HepG2 (cell line): ENCODE measurements at regions not wholly inside any gene's neighbourhood (a gene's known extent, or its start where the extent isn't known, plus 50 kb on each side); places are given as distances from the start of the nearest gene placed in this dataset.

ENCODE experiments used
- HMG20B ChIP-seq: conservative IDR thresholded peaks from 2 replicates; pipeline ENCODE4 v1.6.1; 2016; ENCODE audit warnings: missing genetic modification reagents, missing compliant biosample characterization
- HOXA7 ChIP-seq: sonication (generic); formaldehyde crosslinking; IDR thresholded peaks from 2 replicates; pipeline ENCODE4 v1.8.1; 2022; ENCODE audit warnings: mild to moderate bottlenecking, missing genetic modification reagents, moderate library complexity
- KLF12 ChIP-seq: sonication (generic); formaldehyde crosslinking; IDR thresholded peaks from 2 replicates; pipeline ENCODE4 v1.4.0; 2020; ENCODE audit warnings: missing genetic modification reagents, borderline replicate concordance
- MXI1 ChIP-seq: IDR thresholded peaks from 3 replicates; pipeline ENCODE4 v1.6.1; 2012; ENCODE audit warnings: low read depth, low read length, inconsistent platforms, borderline replicate concordance
- SALL2 ChIP-seq: sonication (generic); formaldehyde crosslinking; IDR thresholded peaks from 2 replicates; pipeline ENCODE4 v1.8.1; 2023; ENCODE audit warnings: mild to moderate bottlenecking, missing genetic modification reagents, inconsistent platforms
- SMYD3 ChIP-seq: sonication (generic); formaldehyde crosslinking; IDR thresholded peaks from 2 replicates; pipeline ENCODE4 v1.8.1; 2023; ENCODE audit warnings: mild to moderate bottlenecking, missing genetic modification reagents
- TF ChIP-seq, protein P1 (sequence below): sonication (generic); formaldehyde crosslinking; IDR thresholded peaks from 2 replicates; pipeline ENCODE4 v1.5.0; 2020; ENCODE audit warnings: mild to moderate bottlenecking, missing genetic modification reagents, moderate library complexity

- TF ChIP-seq KLF12 (CRISPR knock-in tag) = no peak
- no peak for TF ChIP-seq HMG20B (CRISPR knock-in tag)
- TF ChIP-seq HOXA7 (CRISPR knock-in tag) = no peak
- TF ChIP-seq, protein P1, sequence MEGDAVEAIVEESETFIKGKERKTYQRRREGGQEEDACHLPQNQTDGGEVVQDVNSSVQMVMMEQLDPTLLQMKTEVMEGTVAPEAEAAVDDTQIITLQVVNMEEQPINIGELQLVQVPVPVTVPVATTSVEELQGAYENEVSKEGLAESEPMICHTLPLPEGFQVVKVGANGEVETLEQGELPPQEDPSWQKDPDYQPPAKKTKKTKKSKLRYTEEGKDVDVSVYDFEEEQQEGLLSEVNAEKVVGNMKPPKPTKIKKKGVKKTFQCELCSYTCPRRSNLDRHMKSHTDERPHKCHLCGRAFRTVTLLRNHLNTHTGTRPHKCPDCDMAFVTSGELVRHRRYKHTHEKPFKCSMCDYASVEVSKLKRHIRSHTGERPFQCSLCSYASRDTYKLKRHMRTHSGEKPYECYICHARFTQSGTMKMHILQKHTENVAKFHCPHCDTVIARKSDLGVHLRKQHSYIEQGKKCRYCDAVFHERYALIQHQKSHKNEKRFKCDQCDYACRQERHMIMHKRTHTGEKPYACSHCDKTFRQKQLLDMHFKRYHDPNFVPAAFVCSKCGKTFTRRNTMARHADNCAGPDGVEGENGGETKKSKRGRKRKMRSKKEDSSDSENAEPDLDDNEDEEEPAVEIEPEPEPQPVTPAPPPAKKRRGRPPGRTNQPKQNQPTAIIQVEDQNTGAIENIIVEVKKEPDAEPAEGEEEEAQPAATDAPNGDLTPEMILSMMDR (CRISPR knock-in tag) = no peak
- TF ChIP-seq SMYD3 (CRISPR knock-in tag) = no peak
- TF ChIP-seq SALL2 (CRISPR knock-in tag) = no peak
- no peak for TF ChIP-seq MXI1
Observed at GRCh38 chr2:116586328-116586689, 1228.2 kb upstream of the DDX18 start.
